Loucy (cell line): ENCODE measurements at regions not wholly inside any gene's neighbourhood (a gene's known extent, or its start where the extent isn't known, plus 50 kb on each side); places are given as distances from the start of the nearest gene placed in this dataset.

ENCODE experiments used
- H2AFZ ChIP-seq: fragments of 200-600 bp; sonication (generic); 2 replicates; pipeline ENCODE4 v1.6.0; 2016; ENCODE audit warnings: antibody characterized with exemption, mild to moderate bottlenecking, low read length, moderate library complexity
- H3F3A ChIP-seq: fragments of 200-600 bp; 2 replicates; pipeline ENCODE4 v1.6.0; 2016; ENCODE audit warnings: antibody characterized with exemption, low read depth, mild to moderate bottlenecking
- H3K27me3 ChIP-seq: fragments of 200-600 bp; sonication (generic); 2 replicates; pipeline ENCODE4 v1.6.1; 2014; ENCODE audit warnings: low read length, mild to moderate bottlenecking; ENCODE audit not compliant: insufficient read depth, poor library complexity, severe bottlenecking
- H3K36me3 ChIP-seq: fragments of 200-600 bp; sonication (generic); 2 replicates; pipeline ENCODE4 v1.6.1; 2016; ENCODE audit warnings: low read length; ENCODE audit not compliant: insufficient read depth
- H3K4me1 ChIP-seq: fragments of 200-600 bp; sonication (generic); 2 replicates; pipeline ENCODE4 v1.5.1; 2014; ENCODE audit warnings: low read length, mild to moderate bottlenecking; ENCODE audit not compliant: insufficient read depth, poor library complexity, severe bottlenecking
- H3K4me2 ChIP-seq: fragments of 200-600 bp; sonication (generic); 2 replicates; pipeline ENCODE4 v1.6.0; 2014; ENCODE audit warnings: antibody characterized with exemption, low read length, low read depth, mild to moderate bottlenecking; ENCODE audit not compliant: poor library complexity, severe bottlenecking
- H3K4me3 ChIP-seq: fragments of 200-600 bp; sonication (generic); 2 replicates; pipeline ENCODE4 v1.5.1; 2014; ENCODE audit warnings: low read length, mild to moderate bottlenecking, mixed read lengths; ENCODE audit not compliant: poor library complexity, severe bottlenecking
- H3K79me2 ChIP-seq: fragments of 200-600 bp; sonication (generic); 2 replicates; pipeline ENCODE4 v1.6.1; 2014; ENCODE audit warnings: low read length; ENCODE audit not compliant: insufficient read depth
- H3K9ac ChIP-seq: fragments of 200-600 bp; sonication (generic); 2 replicates; pipeline ENCODE4 v1.6.0; 2014; ENCODE audit warnings: mild to moderate bottlenecking, low read depth, low read length, moderate library complexity; ENCODE audit not compliant: poor library complexity, severe bottlenecking
- H3K9me2 ChIP-seq: fragments of 200-600 bp; sonication (generic); replicated peaks from 2 replicates; pipeline ENCODE4 v1.6.1; 2016; ENCODE audit warnings: low read depth, low read length, mixed read lengths
- H3K9me3 ChIP-seq: fragments of 200-600 bp; sonication (generic); 2 replicates; pipeline ENCODE4 v1.6.1; 2014; ENCODE audit warnings: mild to moderate bottlenecking, antibody characterized with exemption, low read length, low read depth; ENCODE audit not compliant: insufficient read depth
- H4K20me1 ChIP-seq: fragments of 200-600 bp; sonication (generic); 2 replicates; pipeline ENCODE4 v1.6.0; 2014; ENCODE audit warnings: antibody characterized with exemption, low read length, mild to moderate bottlenecking; ENCODE audit not compliant: insufficient read depth, poor library complexity, severe bottlenecking
- CTCF ChIP-seq: fragments of 200-600 bp; sonication (generic); conservative IDR thresholded peaks from 2 replicates; pipeline ENCODE4 v1.5.1; 2014; ENCODE audit warnings: mild to moderate bottlenecking, antibody characterized with exemption, low read length
- EZH2phosphoT487 ChIP-seq: fragments of 200-600 bp; IDR thresholded peaks from 2 replicates; pipeline ENCODE4 v1.6.1; 2018; ENCODE audit warnings: antibody characterized with exemption, mild to moderate bottlenecking, moderate library complexity, borderline replicate concordance

- Histone ChIP-seq H3F3A (no peaks in the 10 kb centered on the region), H3K4me2 (no peak overlapping the region), H3K79me2 (no peaks in the 10 kb centered on the region), H3K9me3 (no peaks in the 10 kb centered on the region), H3K36me3 (no peaks in the 10 kb centered on the region), H2AFZ (no peak overlapping the region), H3K4me3 (no peak overlapping the region), H3K4me1 (no peaks in the 10 kb centered on the region), H3K9me2 (no peaks in the 10 kb centered on the region), H3K27me3 (no peaks in the 10 kb centered on the region), H4K20me1 (no peaks in the 10 kb centered on the region), H3K9ac (no peak overlapping the region)
- no peak for TF ChIP-seq EZH2phosphoT487
- TF ChIP-seq CTCF: no peak
These were observed 132.1 kb upstream of the KCNG1 start for GRCh38 chr20:51154708-51155690.

DNA sequence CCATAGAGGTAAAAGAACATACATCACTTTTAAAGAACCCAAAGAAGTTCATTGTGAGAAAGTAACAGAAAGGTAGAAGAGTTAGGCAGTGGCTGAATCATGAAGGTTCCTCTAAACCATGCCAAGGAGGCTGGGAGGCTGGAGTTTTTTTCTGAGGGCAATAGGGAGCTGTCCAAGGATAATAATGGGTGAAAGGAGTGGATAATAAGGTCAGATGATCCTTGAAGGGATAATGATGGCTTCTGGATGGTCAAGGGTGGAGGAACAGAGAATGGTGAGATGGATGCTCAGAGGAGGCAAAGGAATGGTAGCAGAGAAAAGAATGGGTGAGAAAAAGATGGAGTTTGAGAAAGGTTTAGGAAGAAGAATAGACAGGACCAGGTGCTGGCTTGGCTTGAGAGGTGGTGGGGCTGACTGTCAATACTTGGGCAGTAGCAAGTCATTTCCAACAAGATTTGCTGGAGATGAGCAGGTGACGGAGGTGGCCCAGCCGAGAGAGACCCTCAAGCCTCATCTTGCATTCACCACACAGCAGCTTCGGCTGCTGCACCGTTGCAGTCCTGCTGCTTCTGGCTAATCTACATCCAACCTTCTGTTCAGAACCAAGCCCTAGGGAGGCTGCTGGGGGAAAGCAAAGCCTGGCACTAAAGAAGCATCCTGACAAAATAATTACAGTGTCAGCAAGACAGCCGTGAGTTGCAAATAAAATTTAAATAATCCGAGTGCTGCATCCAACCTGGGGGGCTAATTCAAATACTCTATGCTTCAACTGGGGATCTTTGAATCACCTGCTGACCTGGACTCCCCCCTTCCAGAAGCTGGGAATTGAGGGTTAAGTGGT lies 131.2 kb upstream of the KCNG1 start:
- Histone ChIP-seq H3K9me3 (no peaks in the 10 kb centered on the region), H3K9ac (no peak overlapping the region), H4K20me1 (no peaks in the 10 kb centered on the region), H3K79me2 (no peaks in the 10 kb centered on the region), H3K27me3 (no peaks in the 10 kb centered on the region), H3K4me3 (no peak overlapping the region), H3K4me2 (no peak overlapping the region), H3K9me2 (no peaks in the 10 kb centered on the region), H3K36me3 (no peaks in the 10 kb centered on the region), H3K4me1 (no peaks in the 10 kb centered on the region), H3F3A (no peaks in the 10 kb centered on the region), H2AFZ (no peak overlapping the region)
- TF ChIP-seq CTCF (no peak), EZH2phosphoT487 (no peak)

- Histone ChIP-seq H3K4me2 (no peak overlapping the region), H3K4me1 (no peaks in the 10 kb centered on the region), H2AFZ (no peak overlapping the region), H3K9me3 (no peaks in the 10 kb centered on the region), H4K20me1 (no peaks in the 10 kb centered on the region), H3K9ac (no peak overlapping the region), H3K9me2 (no peaks in the 10 kb centered on the region), H3K79me2 (no peaks in the 10 kb centered on the region), H3K4me3 (no peak overlapping the region), H3K36me3 (no peaks in the 10 kb centered on the region), H3K27me3 (no peaks in the 10 kb centered on the region), H3F3A (no peaks in the 10 kb centered on the region)
- TF ChIP-seq EZH2phosphoT487: no peak
- no peak for TF ChIP-seq CTCF
These were observed 126.0 kb upstream of the KCNG1 start for GRCh38 chr20:51148941-51149340.
